DMS153 (cell line): ENCODE measurements at regions not wholly inside any gene's neighbourhood (a gene's known extent, or its start where the extent isn't known, plus 50 kb on each side); places are given as distances from the start of the nearest gene placed in this dataset.
"Not testable (repeated sequence)": the region's sequence is repeated elsewhere in the genome, so short reads cannot be mapped to it uniquely, and the experiment has no call there.

Source experiments
- DNase-seq: peaks from one replicate; lab custom pipeline; 2025; lab: John Stamatoyannopoulos, UW

DNA sequence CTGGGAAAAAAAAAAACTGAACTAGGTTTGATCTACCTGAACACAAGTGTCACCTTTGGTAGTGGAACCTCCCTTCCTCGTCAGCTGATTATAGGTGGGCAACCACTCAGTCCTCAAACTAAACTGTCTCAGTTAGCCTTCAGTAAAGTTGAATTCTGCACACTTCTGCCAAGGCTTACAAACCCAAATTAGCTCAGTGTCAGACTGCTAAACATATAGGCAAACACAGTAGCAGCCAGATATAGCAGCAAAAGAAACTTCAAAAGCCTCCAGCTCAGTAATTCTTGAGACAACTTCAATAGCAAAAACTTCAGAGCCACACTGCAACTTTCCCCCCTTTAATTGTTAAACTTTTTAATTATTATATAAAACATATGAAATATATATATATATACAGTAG is 956.9 kb downstream of the XPNPEP1 start:
- no peak for DNase-seq

DNA sequence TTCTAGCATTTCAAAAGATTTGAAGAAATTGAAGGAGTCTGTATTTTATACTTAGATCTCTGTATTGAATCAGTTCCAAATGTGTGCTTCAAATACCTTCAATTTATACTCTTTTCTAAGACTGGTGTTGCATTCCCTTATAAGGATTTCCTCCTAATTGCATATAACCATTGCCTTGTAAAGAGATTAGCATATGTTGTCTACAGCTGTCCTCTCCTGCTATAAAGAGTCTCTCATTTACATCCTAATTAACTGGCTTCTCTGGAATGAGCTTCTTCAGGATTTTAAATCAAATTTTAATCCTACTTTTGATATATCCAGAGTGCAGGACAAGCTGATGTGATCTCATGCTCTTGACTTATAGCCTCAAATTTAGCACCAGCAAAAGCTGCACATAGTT is 957.3 kb downstream of the XPNPEP1 start:
- no peak for DNase-seq

DNA sequence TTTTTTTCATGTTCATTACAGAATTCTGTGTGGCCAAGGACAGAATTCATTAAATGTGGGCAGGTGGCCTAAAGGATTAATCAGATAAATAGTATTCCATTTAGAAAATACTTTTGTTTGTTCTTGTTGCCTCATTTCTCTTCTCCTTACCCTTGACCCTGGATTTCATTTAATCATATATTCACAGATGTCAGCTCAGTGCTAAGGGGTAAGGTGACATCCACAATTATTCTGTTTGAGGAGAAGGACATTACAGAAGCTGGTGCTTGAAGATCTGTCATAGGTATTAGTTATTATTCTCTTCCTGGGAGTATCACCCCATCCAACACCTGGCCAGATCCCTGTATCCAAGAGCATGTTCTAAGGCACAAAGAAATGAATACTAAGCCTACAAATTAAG is 961.1 kb downstream of the XPNPEP1 start:
- no peak for DNase-seq

DNA sequence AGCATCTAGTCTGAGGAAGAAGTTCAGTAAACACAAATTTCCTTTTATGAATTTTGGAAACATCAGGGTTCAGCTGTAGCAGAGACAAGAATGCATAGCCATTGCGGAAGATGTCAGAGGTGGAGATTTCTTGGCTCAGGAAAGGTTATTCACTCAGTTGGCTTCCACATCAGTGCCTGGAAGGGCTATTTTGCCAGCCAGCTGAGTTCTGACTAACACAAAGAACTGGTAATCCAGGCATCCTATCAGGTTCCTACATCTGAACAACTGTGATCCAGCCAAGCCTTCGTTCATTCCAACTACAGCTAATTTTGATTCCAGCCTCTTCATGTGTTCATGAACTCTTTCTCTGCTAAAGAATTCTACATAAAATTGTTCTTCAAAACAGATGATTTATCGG is 965.6 kb downstream of the XPNPEP1 start:
- no peak for DNase-seq

DNA sequence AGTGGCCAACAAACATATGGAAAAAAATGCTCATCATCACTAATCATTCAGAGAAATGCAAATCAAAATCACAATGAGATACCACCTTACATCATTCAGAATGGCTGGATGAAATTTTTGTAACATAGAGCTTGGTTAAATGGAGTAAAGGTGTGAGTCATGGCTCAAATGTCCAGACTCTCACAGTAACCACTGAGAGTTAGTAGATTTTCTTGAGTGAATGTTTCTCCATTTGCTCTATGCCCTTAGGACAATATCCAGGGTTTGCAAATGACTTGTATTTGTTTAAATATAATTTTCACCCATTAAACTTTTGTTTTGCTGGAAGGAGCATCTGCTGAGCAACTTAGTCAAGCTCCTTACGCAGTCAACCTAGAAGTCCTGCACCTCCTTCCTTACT is 967.2 kb downstream of the XPNPEP1 start:
- no peak for DNase-seq

DNA sequence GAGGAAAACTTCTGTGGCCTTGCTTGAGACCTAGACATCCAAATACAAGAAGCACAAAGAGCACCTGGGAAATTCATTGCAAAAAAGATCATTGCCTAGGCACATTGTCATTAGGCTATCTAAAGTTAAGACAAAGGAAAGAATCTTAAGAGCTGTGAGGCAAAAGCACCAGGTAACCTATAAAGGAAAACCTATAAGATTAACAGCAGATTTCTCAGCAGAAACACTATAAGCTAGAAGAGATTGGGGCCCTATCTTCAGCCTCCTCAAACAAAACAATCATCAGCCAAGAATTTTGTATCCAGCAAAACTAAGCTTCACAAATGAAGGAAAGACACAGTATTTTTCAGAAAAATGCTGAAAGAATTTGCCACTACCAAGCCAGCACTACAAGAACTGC is 1003.3 kb downstream of the XPNPEP1 start:
- DNase-seq, result not testable (repeated sequence)

DNA sequence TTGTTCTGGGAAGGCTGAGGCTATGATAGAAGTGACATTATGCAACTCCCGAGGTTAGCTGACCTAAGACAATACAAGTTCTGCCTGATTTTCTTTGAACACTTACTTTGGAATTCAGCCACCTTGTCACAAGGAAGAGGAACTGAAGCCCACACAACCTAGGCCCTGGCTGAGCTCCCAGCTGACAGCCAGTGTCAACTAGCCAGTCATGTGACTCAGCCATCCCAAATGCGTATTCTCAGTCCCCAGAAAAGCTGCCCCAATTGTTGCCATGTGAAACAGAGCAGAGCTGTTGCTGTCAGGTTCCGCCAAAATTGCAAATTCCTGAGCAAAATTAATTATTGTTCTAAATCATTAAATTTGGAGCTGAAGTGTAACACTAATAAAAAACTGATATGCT is 1010.0 kb downstream of the XPNPEP1 start:
- DNase-seq, result no peak

DNA sequence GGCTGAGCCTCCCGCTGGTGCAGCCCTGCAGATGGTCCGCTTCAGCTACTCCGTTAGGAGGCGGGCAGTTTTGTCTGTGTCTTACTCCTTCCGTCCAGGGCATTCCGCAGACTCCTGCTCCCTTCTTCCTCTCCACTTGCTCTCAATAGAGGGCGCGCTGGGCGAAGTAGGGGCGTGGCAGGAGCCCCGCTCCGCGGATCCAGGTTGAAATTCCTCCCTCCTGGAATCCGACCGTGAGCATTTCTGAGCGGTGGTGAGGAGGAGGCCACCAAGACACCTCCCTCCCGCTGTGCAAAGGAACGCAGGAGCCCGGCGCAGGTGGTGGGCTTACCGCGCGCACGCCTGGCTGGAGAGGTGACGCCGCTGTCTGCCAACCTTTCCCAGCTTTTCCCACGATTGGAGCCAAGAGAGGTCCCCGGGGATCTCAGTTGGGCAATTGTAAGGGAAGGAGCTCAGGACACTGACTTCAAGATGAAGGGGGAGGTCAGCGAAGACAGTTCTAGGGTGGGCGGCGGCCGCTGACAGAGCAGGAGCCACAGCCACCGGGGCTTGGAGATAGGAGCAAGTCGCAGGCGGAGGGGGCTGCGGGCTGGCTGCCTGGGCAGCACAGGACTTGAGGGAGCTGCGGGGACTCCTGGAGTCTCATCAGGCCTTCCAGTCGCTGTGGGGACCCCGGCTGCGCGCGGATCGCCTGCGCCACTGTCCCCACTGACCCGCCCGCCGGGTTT is 1011.3 kb downstream of the XPNPEP1 start:
- no peak for DNase-seq

DNA sequence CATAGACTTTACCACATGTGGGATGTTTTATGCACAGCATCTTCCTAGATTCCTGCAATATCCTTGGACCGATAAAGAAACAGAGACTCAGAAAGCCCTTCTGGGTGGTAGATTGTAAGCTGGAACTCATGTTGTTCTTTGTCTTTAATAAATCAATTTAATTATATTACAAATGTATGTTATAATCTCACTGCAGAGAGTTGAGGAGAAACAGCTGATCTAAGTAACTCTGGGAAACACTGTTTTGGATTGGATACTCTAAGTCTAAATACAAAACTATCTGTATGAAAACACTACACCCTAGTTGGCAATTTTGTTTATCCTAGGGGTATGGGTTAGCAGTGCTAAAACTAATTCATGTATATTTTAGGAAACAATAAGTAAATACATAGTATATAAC is 1015.2 kb downstream of the XPNPEP1 start:
- no peak for DNase-seq

DNA sequence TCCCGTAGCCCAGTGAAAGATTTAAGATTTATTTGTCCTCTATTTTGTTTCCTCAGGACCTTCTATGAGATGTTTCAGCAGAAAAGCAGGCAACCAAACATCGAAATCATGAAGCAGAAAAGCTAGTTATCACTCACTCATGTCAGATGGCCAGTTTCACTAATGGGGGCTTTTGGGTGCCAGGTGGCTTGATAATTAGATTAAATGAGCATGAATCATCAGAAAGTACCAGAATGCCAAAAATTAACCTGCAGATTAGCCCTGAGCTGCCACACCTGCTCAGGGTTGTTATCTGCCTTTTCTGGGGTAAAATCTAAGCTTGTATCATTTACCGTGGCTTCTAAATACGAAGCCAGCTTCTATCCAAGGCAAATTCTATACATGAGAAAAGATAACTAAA is 1017.5 kb downstream of the XPNPEP1 start:
- DNase-seq, result no peak

DNA sequence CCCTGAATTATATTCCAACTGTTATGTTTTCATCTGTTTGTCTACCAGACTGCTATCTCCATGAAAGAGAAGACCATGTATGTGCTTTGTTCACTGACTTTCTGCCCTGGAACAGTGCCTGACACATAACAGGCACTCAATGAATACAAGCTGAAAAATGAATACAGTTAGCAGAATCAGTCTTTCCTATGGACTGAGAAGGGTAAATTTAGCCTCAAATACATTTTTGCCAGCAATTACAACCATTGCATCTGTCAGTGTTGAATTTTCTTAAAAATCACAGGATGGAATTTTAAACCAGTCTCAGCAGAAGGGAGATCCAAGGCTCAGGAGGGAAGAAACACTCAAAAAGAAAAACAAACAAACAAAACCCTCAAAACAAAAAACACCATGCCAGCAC is 1018.1 kb downstream of the XPNPEP1 start:
- DNase-seq, result no peak

DNA sequence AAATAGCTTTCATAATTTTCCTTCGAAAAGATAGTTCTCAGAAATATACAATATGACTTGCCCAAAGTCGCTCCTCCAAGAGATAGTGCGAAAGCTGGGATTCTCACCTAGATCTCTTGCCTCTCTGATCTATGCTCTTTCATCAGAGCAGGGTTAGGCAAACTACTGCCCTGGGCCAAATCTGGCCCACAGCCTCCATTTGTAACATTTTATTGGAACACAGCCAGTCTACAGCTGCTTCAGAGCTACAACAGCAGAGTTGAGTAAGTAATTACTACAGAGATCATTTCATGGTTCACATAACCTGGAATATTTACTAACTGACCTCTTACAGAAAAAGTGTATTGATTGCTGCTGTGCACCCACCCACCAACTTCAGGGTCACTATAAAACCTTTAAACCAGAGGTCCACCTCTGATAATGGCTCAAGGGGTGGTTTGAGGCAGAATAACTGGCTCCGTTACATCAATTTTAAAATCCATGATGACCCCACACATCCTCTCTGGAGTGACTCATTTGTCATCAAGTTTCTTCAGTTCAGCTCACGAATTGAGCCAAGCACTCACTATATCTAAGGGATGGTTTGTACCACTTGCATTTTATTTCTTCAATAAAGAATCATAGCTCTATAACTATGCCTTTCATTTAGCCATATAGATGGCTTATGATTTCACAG is 1019.0 kb downstream of the XPNPEP1 start:
- no peak for DNase-seq

DNA sequence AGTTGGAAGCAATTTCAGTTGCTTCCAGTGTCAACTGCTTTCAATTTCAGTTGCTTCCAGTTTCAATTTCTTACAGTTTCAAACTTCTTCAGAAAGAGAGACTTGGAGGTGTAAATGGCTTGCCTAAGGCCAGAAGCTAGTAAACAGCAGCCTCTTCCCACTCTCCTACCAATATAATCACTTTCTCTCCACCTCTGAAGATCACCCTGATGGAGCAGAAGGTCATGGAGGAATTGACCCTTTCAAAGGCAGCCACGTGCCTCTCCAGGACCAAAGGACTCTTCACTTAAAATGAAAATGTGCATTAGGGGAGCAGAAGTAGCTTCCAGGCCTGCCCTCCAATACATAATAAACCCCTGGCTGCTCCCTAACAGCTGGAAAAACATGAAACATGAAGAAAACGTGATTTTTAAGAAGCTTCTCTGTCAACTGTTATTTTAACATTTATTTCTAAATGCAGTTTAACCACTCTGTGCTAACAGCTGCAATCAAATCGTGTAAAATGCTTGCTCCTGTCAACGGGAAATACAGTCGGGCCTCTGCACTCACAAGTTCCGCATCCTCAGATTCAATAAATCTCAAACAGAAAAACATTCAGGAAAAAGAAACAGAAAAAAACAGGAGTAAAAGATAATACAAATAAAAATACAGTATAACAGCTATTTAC is 1020.6 kb downstream of the XPNPEP1 start:
- no peak for DNase-seq

DNA sequence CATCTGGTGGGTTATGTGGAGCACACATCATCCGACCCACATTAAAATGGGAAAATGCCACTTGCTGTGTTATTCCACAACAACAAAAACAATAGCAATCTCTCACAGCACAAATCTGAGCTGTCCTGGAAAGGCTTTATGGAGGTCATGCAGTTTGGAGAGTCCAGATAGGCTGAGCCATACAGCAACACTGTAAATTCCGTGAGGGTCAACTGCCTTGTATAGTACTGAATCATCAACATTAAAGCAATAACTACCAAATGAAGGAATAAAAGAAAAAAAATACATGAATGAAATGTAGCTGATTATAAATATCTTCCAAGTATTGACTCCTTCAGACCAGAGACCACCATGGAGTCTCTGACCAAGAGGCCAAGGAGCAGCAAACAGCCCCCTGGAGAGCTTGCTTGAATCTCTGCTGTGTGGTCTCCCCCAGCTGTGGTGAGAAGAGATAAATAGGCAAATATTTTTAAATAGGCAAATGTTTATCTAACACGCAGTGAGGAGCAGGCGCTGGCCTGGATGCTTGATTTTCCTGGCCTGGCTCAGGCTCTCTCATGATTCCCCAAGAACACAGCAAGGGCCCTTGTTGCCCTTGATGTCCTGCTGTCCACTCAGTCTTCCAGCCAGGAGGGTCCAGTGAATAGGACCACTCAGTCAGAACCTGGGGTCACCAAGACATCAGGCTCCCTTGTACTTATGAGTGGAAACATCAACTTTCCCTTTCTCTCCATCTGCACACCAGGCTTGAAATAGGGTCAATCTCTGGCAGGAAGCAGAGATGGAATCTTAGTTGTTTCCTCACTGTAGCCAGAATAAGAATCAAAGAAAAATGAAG is 1021.3 kb downstream of the XPNPEP1 start:
- DNase-seq, result no peak

DNA sequence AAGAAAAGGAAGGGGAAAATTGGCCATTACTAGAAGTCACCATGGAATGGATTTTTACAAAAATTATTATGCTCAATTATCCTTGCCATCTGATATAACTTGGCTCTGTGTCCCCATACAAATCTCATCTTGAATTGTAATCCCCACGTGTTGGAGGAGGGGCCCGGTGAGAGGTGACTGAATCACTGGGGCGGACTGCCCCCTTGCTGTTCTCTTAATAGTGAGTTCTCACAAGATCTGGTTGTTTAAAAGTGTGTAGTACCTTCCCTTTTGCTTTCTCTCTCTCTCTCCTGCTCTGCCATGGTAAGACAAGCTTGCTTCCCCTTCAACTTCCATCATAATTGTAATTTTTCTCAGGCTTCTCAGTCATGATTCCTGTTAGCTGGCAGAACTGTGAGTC is 1023.6 kb downstream of the XPNPEP1 start:
- DNase-seq, result no peak

DNA sequence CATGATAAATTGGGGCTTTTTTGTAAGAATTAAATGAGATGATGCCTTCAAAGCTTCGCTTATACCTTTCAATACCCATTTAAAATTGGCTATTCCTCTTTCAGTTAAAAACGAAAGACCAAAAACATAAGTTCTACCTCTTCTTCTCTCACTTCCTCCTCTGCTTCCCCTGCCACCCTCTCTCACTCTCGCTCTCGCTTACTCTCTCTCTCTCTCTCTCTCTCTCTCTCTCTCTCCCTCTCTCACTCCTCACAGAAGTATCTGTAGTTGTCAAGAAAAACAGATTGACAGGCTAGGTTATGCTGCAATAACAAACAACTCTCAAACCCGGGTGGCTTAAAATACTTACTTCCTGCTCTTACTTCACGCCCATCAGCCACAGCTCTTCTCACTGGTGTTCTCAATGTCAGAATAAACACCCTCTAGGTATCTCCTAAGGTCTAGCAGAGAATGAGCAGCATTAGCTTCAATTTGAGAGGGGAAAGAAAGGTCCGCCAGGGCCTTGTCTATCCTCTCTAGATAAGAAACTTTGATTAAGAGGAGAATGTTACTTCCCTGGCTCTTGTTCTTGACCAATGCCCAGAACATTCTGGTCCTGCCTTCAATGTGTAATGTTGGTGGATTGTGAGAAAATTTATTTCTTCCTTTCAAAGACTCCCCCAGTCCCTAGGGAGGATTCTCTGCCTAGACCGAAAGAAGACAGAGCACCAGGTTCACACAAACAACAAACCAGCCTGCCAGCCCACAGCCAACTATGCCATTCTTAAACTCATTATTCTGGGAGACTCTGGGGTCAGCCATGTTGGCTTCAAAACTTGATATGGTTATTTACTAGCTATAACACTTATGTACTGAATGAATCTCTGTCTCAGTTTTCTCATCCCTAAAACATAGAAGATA is 1028.7 kb downstream of the XPNPEP1 start:
- no peak for DNase-seq

DNA sequence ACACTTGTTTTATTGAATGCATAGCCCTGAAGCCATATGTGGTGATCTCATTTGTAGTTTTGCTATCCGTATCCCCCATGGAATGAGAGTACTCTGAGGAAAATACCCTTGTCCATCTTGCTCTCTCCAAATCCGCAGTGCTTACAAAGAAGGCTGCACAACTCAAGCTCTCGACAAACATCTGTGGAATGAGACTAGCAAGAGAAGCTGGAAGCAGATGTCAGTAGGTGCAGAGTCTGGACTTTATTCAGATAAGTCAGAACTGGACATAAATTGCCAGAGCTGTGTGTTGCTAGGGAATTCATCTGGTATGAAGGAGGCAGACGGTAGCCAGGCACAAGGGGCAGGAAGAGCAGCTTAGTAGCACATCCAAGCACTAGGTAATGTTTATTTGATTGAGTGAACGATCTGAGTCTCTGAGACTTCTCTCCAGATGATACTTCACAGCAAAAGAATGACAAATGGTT is 1046.2 kb downstream of the XPNPEP1 start:
- no peak for DNase-seq

DNA sequence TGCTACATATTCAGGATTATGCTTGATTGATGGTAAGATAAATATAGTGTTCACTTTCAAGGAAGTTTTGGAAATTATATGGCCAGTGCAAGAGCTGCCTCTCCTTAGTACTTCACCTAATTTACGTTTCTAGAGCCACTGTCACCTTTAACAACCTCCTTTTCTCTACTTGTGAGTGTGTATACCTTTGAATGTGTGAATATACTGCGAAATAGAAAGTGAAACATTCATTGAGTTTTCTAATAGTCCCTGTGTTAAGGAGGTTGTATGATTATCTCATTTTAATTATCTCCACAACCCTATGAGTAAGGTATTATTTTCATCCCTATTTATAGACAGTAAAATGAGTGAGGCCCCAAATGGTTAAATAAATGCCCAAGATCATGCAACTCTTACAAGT is 1050.5 kb downstream of the XPNPEP1 start:
- DNase-seq, result no peak

DNA sequence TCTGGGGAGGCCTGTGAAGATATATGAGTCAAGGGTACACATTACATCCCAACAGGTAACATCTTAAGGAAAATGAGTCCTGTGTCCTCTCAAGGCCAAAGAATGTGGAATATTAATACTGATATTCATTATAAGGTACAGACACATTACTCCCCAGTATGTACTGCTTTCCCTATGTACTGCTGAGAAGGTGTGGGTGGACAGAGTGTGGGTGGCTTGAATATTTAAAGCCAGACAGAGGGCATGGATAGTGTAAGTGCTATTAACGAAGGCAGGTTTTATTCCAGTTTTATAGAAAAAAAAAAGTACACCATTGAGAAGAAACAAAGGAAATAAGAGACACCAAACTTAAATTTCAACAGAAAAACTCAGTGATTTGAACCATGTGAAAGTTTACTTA is 1054.4 kb downstream of the XPNPEP1 start:
- DNase-seq, result no peak

DNA sequence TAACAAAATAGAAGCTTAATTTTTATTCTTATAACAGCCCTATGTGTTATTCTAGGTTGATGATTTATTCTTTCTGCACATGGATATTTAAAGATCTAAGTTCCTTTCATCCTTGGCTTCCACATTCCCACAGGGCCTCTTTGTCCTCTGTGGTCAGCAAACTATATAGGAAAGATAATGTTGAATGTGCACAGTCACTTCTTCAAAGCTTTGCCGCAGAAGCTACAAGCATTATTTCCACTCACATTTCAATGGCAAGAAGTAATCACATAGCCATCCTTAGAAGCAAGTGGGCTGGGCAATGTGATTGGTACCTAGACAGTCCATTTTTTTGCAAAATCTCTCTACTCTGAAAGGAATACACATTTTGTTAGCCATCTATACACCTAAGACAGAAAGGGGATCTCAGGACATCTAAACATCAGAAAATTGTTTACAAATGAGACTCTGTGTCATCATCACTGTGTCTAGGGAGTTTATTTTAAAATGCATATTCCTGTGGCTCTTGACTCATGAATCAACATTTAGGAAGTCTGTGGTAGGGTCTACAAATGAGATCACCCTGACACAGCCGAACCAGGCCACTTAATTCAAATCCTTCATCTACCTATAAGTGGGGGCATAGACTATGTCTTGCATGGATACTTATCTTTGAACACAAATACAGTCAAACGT is 1060.5 kb downstream of the XPNPEP1 start:
- no peak for DNase-seq
